ENCODE measurements at regions not wholly inside any gene's neighbourhood (a gene's known extent, or its start where the extent isn't known, plus 50 kb on each side); places are given as distances from the start of the nearest gene placed in this dataset.

- intact Hi-C loops (cut with micrococcal nuclease) (no loop called here), in situ Hi-C loops (cut with MboI) (no loop called here)
- H3K4me1 ChIP-seq (replicated peaks in 1 of 2; ENCODE audit: control insufficient read depth in 2 of 2, insufficient read depth in 2 of 2, low read length in 2 of 2), result no peaks in the 10 kb centered on the region
- ChIA-PET CTCF (ENCODE audit: low intra/inter-chr PET ratio) (no interaction called here), POLR2A (no interaction called here)
- no peak overlapping the region for H3K9ac ChIP-seq (ENCODE audit: insufficient read depth in 1 of 2, low read depth in 2 of 2, low read length in 2 of 2)
- no peaks in the 10 kb centered on the region for H3K79me2 ChIP-seq (ENCODE audit: control insufficient read depth, insufficient read depth, low read length)
- peaks cover 3 to 4% of the 10 kb centered on the region in 2 experiments; a peak in 2 of 5 replicates for H3K27me3 ChIP-seq (ENCODE audit: control insufficient read depth in 2 of 2, insufficient read depth in 2 of 2, low read length in 2 of 2)
- no peak overlapping the region for H3K4me3 ChIP-seq
- FAIRE-seq (no peak), DNase-seq (ENCODE audit: extremely low read depth in 1 of 4, low spot score in 3 of 4) (peak in 2 of 4 experiments; percentile 2 to 11), ATAC-seq (no peak)
- no peak overlapping the region for H3K27ac ChIP-seq (ENCODE audit: extremely low read depth, low read depth, low read length)
- H3K4me2 ChIP-seq (ENCODE audit: insufficient read depth, low read length), result no peak overlapping the region
- 0% methylated on average over 5 of the region's 6 CpGs for WGBS (ENCODE audit: insufficient coverage, low coverage, missing lambda C conversion rate)
- no peaks in the 10 kb centered on the region for H3K36me3 ChIP-seq (ENCODE audit: control insufficient read depth, insufficient read depth, low read length)
- BruUV-seq (replicated peaks), result no TSS peak
- no peaks in the 10 kb centered on the region for H3K9me3 ChIP-seq (replicated peaks; ENCODE audit: control insufficient read depth, insufficient read depth, low read depth, low read length)
- H2AFZ ChIP-seq (ENCODE audit: low read depth, low read length), result no peak overlapping the region
- H3K9me1 ChIP-seq (ENCODE audit: control insufficient read depth, insufficient read depth, low read length), result no peaks in the 10 kb centered on the region
- H4K20me1 ChIP-seq (replicated peaks; ENCODE audit: control insufficient read depth, insufficient read depth, low read length), result no peaks in the 10 kb centered on the region
- TF ChIP-seq POLR2AphosphoS2 (IDR thresholded peaks at IDR 0.05; ENCODE audit: low read length) (no peak), ETS1 (conservative IDR thresholded peaks at IDR 0.05; ENCODE audit: control insufficient read depth, low read depth, low read length) (no peak), CTCF (IDR thresholded peaks at IDR 0.05 in 2 of 3, conservative IDR thresholded peaks at IDR 0.05 in 1 of 3; ENCODE audit: insufficient read depth in 2 of 3, low read depth in 1 of 3, low read length in 3 of 3) (peak in 1 of 3 experiments; percentile 14; a peak in 1 of 6 replicates), ZFP36 (IDR thresholded peaks at IDR 0.05; ENCODE audit: low read depth, low read length, partially characterized antibody) (peak; percentile 7), BRCA1 (IDR thresholded peaks at IDR 0.05) (no peak), BRCA1 (CRISPR knock-in tag; IDR thresholded peaks at IDR 0.05) (no peak)
Measured at GRCh38 chr17:6327007-6327406, 107.9 kb downstream of the AIPL1 start.

Data from K562 (cell line).